ENCODE measurements at regions not wholly inside any gene's neighbourhood (a gene's known extent, or its start where the extent isn't known, plus 50 kb on each side); places are given as distances from the start of the nearest gene placed in this dataset.

DNA sequence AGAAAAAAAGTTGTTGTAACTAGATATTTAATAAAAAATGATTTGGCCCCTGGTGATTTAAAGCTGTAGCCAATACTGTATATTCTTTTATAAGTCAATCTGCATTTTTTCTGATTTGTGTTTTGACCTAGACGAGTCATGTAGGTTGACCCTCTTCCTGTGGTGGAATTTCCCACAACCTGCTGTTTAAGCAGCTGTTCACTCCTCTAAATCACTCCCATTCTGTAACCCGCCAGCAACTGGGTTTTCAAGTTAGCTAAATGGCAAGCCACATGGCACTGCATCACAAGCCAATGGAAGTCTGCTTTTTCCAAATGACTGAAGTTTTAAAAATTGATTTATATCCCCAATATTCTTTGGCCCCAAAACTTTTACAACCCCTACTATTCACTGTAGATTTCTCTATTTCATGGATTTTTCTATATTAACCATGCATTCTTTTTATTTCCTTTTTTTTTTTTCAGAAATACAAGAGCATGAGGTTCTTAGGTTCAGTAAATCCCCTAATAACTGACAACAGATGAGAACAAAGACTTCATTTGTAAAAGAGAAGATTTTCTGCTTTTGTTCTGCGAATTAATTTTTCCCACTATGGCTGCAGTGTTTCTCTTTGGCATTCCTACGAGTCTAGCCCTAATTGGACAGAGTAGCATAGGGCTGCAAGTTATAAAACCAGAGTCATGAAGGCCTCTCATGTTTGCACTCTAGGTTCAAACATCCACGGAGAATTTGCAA, 184.5 kb upstream of the TLE4 start:
- H3K4me1 Mint-ChIP-seq (ENCODE audit: low read depth) = no peaks in the 10 kb centered on the region
- no peak overlapping the region for H3K27ac Mint-ChIP-seq
- DNase-seq (ENCODE audit: low spot score) = no peak
- intact Hi-C loops (cut with micrococcal nuclease) = no loop called here
- no peaks in the 10 kb centered on the region for H3K9me3 Mint-ChIP-seq
- H3K27me3 Mint-ChIP-seq (ENCODE audit: low read depth) = no peaks in the 10 kb centered on the region
- H3K36me3 Mint-ChIP-seq (ENCODE audit: low read depth) = no peaks in the 10 kb centered on the region
- H3K4me3 Mint-ChIP-seq (ENCODE audit: low read depth) = no peak overlapping the region

GRCh38 chr9:79390077-79390698, 181.6 kb upstream of the TLE4 start:
- H3K4me3 Mint-ChIP-seq (ENCODE audit: low read depth) = no peak overlapping the region

GRCh38 chr9:79390781-79391770, 180.7 kb upstream of the TLE4 start:
- H3K4me3 Mint-ChIP-seq (ENCODE audit: low read depth) = no peak overlapping the region
- intact Hi-C loops (cut with micrococcal nuclease) = no loop called here
- H3K27ac Mint-ChIP-seq = no peak overlapping the region
- DNase-seq (ENCODE audit: low spot score) = no peak
- H3K4me1 Mint-ChIP-seq (ENCODE audit: low read depth) = no peaks in the 10 kb centered on the region
- no peaks in the 10 kb centered on the region for H3K9me3 Mint-ChIP-seq
- H3K36me3 Mint-ChIP-seq (ENCODE audit: low read depth) = no peaks in the 10 kb centered on the region
- no peaks in the 10 kb centered on the region for H3K27me3 Mint-ChIP-seq (ENCODE audit: low read depth)

More at GRCh38 chr9:79390077-79390698, 181.6 kb upstream of the TLE4 start:
- intact Hi-C loops (cut with micrococcal nuclease) = no loop called here
- Mint-ChIP-seq H3K27ac (no peak overlapping the region), H3K4me1 (ENCODE audit: low read depth) (no peaks in the 10 kb centered on the region), H3K36me3 (ENCODE audit: low read depth) (no peaks in the 10 kb centered on the region), H3K27me3 (ENCODE audit: low read depth) (no peaks in the 10 kb centered on the region), H3K9me3 (no peaks in the 10 kb centered on the region)
- DNase-seq (ENCODE audit: low spot score) = no peak

DNA sequence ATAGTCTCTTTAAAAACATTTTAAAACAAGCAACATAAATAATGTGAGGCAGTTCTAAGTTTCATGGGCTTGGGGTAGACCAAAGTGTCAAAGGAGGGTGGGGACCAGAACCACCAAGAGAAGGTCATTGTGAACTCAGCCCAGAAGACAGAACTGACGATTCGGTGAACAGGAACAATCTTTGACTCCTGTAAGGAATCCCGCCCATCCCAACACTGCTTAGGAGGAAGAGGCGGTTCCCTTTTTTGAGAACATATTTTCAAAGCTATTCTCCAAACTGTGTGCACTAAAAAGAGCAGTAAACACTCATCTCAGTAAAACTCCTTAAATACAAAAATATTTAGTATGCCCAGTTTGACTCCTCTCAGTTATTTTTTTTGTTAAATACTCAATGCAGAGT, 176.5 kb upstream of the TLE4 start:
- DNase-seq (ENCODE audit: low spot score) = no peak
- Mint-ChIP-seq H3K4me3 (ENCODE audit: low read depth) (no peak overlapping the region), H3K9me3 (no peaks in the 10 kb centered on the region), H3K27me3 (ENCODE audit: low read depth) (no peaks in the 10 kb centered on the region), H3K36me3 (ENCODE audit: low read depth) (no peaks in the 10 kb centered on the region), H3K27ac (no peak overlapping the region), H3K4me1 (ENCODE audit: low read depth) (no peaks in the 10 kb centered on the region)
- intact Hi-C loops (cut with micrococcal nuclease) = no loop called here

- H3K4me3 Mint-ChIP-seq (ENCODE audit: low read depth) = no peak overlapping the region
- no peak overlapping the region for H3K27ac Mint-ChIP-seq
- no peaks in the 10 kb centered on the region for H3K9me3 Mint-ChIP-seq
- no peaks in the 10 kb centered on the region for H3K27me3 Mint-ChIP-seq (ENCODE audit: low read depth)
- H3K36me3 Mint-ChIP-seq (ENCODE audit: low read depth) = no peaks in the 10 kb centered on the region
- intact Hi-C loops (cut with micrococcal nuclease) = no loop called here
- H3K4me1 Mint-ChIP-seq (ENCODE audit: low read depth) = no peaks in the 10 kb centered on the region
- no peak for DNase-seq (ENCODE audit: low spot score)
Measured at GRCh38 chr9:79395755-79396154, 176.0 kb upstream of the TLE4 start.

DNA sequence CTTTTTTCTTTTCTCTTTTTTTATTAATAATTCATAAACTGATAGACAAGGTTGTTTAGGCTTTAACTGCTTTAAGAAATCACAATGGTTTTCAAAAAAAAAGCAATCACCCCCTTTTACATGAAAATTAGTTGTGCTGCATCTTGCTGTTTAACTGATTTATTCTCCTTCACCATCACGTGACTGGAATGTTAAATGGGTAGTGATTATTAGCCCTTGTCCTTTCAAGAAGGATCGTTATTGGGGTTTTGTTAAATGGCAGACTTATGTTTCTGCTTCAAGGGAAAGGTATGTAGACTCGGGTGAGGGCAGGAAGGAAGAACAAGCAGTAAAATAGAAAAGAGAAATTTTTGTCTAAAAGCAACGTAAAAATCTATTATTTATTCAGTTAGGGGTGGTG, 175.6 kb upstream of the TLE4 start:
- no peaks in the 10 kb centered on the region for H3K27me3 Mint-ChIP-seq (ENCODE audit: low read depth)
- H3K4me1 Mint-ChIP-seq (ENCODE audit: low read depth) = no peaks in the 10 kb centered on the region
- H3K27ac Mint-ChIP-seq = no peak overlapping the region
- intact Hi-C loops (cut with micrococcal nuclease) = no loop called here
- DNase-seq (ENCODE audit: low spot score) = no peak
- no peaks in the 10 kb centered on the region for H3K36me3 Mint-ChIP-seq (ENCODE audit: low read depth)
- H3K4me3 Mint-ChIP-seq (ENCODE audit: low read depth) = no peak overlapping the region
- H3K9me3 Mint-ChIP-seq = no peaks in the 10 kb centered on the region

DNA sequence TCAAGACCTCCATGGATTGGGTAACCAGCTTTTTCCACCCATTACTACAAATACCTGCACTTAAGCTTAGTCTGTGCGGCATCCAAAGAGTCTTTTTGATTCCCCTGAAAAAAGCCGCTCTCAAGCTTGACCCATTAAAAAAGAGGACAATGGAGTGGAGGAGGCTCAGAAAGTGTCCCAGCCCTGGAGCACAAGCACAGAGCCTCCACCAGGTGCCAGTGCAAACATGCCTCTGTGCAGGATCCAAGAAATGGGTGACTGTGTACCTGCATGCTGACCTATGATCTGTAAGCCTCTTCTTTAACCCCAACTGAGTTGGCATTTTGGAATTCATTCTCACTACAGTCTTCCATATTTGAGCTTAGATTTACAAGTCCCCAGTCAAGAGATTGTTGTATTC, 168.3 kb upstream of the TLE4 start:
- Mint-ChIP-seq H3K4me3 (ENCODE audit: low read depth) (no peak overlapping the region), H3K27me3 (ENCODE audit: low read depth) (no peaks in the 10 kb centered on the region), H3K4me1 (ENCODE audit: low read depth) (no peaks in the 10 kb centered on the region), H3K36me3 (ENCODE audit: low read depth) (no peaks in the 10 kb centered on the region), H3K27ac (no peak overlapping the region), H3K9me3 (no peaks in the 10 kb centered on the region)
- intact Hi-C loops (cut with micrococcal nuclease) = no loop called here
- DNase-seq (ENCODE audit: low spot score) = no peak

GRCh38 chr9:79408200-79408599, 163.6 kb upstream of the TLE4 start:
- Mint-ChIP-seq H3K4me1 (ENCODE audit: low read depth) (no peaks in the 10 kb centered on the region), H3K9me3 (no peaks in the 10 kb centered on the region), H3K27ac (no peak overlapping the region), H3K27me3 (ENCODE audit: low read depth) (no peaks in the 10 kb centered on the region), H3K36me3 (ENCODE audit: low read depth) (no peaks in the 10 kb centered on the region), H3K4me3 (ENCODE audit: low read depth) (no peak overlapping the region)
- no peak for DNase-seq (ENCODE audit: low spot score)
- intact Hi-C loops (cut with micrococcal nuclease) = no loop called here

- Mint-ChIP-seq H3K4me1 (ENCODE audit: low read depth) (no peaks in the 10 kb centered on the region), H3K27ac (no peak overlapping the region), H3K27me3 (ENCODE audit: low read depth) (no peaks in the 10 kb centered on the region), H3K4me3 (ENCODE audit: low read depth) (no peak overlapping the region), H3K9me3 (no peaks in the 10 kb centered on the region), H3K36me3 (ENCODE audit: low read depth) (no peaks in the 10 kb centered on the region)
- intact Hi-C loops (cut with micrococcal nuclease) = no loop called here
- DNase-seq (ENCODE audit: low spot score) = no peak
Measured at GRCh38 chr9:79408617-79409016, 163.1 kb upstream of the TLE4 start.

DNA sequence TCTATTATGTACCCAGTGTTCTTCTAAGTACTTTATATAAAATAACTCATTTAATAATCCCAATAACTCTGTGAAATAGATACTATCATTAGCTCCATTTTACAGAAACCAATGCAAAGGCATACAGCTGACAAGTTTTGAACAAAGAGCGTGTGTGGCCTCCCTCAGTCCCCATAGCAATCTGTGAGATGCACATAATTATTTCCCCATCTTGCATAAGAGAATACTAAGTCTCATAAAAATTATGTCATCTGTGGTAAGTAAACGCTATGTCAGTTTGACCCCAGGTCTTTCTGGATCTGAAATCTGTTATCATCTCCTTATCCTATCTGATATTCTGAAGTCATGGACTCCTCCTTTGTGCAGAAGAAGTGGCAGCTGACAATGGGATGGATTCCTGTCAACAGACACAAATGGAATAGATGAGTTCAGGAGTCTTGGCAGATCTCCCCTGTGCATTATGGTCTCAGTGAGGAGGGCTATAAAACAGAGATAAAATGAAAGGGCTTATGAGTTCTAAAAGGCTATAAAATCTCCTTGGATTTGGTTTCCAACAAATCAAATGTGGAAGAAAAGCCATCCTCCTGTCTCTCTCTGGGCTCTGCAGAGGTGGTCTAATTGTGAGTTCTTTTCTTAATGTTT, 162.5 kb upstream of the TLE4 start:
- Mint-ChIP-seq H3K36me3 (ENCODE audit: low read depth) (no peaks in the 10 kb centered on the region), H3K27ac (no peak overlapping the region), H3K9me3 (no peaks in the 10 kb centered on the region), H3K4me1 (ENCODE audit: low read depth) (no peaks in the 10 kb centered on the region), H3K4me3 (ENCODE audit: low read depth) (no peak overlapping the region), H3K27me3 (ENCODE audit: low read depth) (no peaks in the 10 kb centered on the region)
- intact Hi-C loops (cut with micrococcal nuclease) = no loop called here
- no peak for DNase-seq (ENCODE audit: low spot score)

GRCh38 chr9:79425840-79426239, 145.9 kb upstream of the TLE4 start:
- H3K9me3 Mint-ChIP-seq = peaks cover 32% of the 10 kb centered on the region
- intact Hi-C loops (cut with micrococcal nuclease) = no loop called here
- H3K27ac Mint-ChIP-seq = no peak overlapping the region
- no peak overlapping the region for H3K4me3 Mint-ChIP-seq (ENCODE audit: low read depth)
- DNase-seq (ENCODE audit: low spot score) = no peak
- no peaks in the 10 kb centered on the region for H3K36me3 Mint-ChIP-seq (ENCODE audit: low read depth)
- H3K27me3 Mint-ChIP-seq (ENCODE audit: low read depth) = no peaks in the 10 kb centered on the region
- no peaks in the 10 kb centered on the region for H3K4me1 Mint-ChIP-seq (ENCODE audit: low read depth)

DNA sequence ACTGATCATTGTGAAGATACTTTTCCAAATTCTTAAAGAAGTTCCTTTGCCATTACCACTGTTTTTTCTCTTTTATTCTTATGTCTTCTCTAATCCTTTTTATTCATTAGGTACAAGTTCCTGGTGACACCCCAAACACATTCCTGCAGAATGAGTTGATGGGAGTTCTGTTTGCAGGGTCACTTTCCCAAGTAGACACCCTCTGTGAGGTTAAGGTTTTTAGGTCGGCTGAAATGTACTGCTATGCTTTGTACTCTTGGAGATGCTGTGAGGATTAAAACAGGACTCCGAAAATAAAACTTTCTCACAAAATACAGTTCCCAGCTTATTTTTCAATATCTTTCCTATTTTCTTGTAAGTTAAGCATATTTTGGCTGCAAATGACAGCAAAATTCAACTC, 143.3 kb upstream of the TLE4 start:
- H3K9me3 Mint-ChIP-seq = peaks cover 21% of the 10 kb centered on the region

More for the DNA sequence above, 143.3 kb upstream of the TLE4 start:
- no peaks in the 10 kb centered on the region for H3K36me3 Mint-ChIP-seq (ENCODE audit: low read depth)
- no peak overlapping the region for H3K4me3 Mint-ChIP-seq (ENCODE audit: low read depth)
- intact Hi-C loops (cut with micrococcal nuclease) = no loop called here
- no peak overlapping the region for H3K27ac Mint-ChIP-seq
- DNase-seq (ENCODE audit: low spot score) = no peak
- H3K4me1 Mint-ChIP-seq (ENCODE audit: low read depth) = no peaks in the 10 kb centered on the region
- H3K27me3 Mint-ChIP-seq (ENCODE audit: low read depth) = no peaks in the 10 kb centered on the region
